HEK293T (cell line): ENCODE measurements at regions not wholly inside any gene's neighbourhood (a gene's known extent, or its start where the extent isn't known, plus 50 kb on each side); places are given as distances from the start of the nearest gene placed in this dataset.
"Not testable (repeated sequence)": the region's sequence is repeated elsewhere in the genome, so short reads cannot be mapped to it uniquely, and the experiment has no call there.

ENCODE experiments used
- BHLHE40 ChIP-seq: fragments of 450-650 bp; IDR thresholded peaks from 2 replicates; pipeline ENCODE4 v1.6.1; 2016; ENCODE audit warnings: mild to moderate bottlenecking, moderate library complexity, borderline replicate concordance
- CTBP1 ChIP-seq: fragments of 450-650 bp; IDR thresholded peaks from 2 replicates; pipeline ENCODE4 v1.6.1; 2016; ENCODE audit warnings: borderline replicate concordance
- ELF4 ChIP-seq: fragments of 450-650 bp; IDR thresholded peaks from 2 replicates; pipeline ENCODE4 v1.6.1; 2017; ENCODE audit warnings: antibody characterized with exemption
- FOXM1 ChIP-seq: fragments of 450-650 bp; IDR thresholded peaks from 2 replicates; pipeline ENCODE4 v1.6.1; 2017; ENCODE audit warnings: mild to moderate bottlenecking, borderline replicate concordance
- L3MBTL2 ChIP-seq: fragments of 450-650 bp; conservative IDR thresholded peaks from 2 replicates; pipeline ENCODE4 v1.6.1; 2016; ENCODE audit warnings: mild to moderate bottlenecking
- NFRKB ChIP-seq: fragments of 450-650 bp; IDR thresholded peaks from 2 replicates; pipeline ENCODE4 v1.6.1; 2016; ENCODE audit warnings: mild to moderate bottlenecking, moderate library complexity
- SP1 ChIP-seq: fragments of 450-650 bp; IDR thresholded peaks from 2 replicates; pipeline ENCODE4 v1.6.1; 2017

- TF ChIP-seq SP1, FOXM1, ELF4, L3MBTL2, BHLHE40, NFRKB, CTBP1: not testable (repeated sequence)
Measured at GRCh38 chr15:44829150-44829549, 92.8 kb downstream of the TRIM69 start.
